ENCODE measurements at regions not wholly inside any gene's neighbourhood (a gene's known extent, or its start where the extent isn't known, plus 50 kb on each side); places are given as distances from the start of the nearest gene placed in this dataset.
"Not testable (repeated sequence)": the region's sequence is repeated elsewhere in the genome, so short reads cannot be mapped to it uniquely, and the experiment has no call there.

DNA sequence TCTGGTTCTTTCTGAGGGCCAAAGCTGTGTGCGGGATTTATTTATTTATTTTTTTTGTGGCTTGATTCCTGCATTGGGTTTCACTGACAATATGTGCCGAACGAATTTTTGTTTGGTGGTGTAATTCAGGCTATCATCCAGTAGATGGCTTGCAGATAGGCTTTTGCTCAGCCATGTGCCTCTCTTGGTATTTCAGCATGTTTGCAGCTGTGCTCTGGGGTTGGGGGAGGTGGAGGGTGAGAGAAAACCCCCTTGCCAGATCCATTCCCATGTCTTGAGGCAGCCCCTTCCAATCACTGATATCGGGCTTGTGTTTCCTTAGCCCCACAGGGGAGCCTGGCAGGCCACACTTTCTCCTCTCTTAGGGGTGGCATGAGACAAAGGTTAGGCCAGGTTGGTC is 302.4 kb downstream of the PTGER3 start:
- DNase-seq = no peak

DNA sequence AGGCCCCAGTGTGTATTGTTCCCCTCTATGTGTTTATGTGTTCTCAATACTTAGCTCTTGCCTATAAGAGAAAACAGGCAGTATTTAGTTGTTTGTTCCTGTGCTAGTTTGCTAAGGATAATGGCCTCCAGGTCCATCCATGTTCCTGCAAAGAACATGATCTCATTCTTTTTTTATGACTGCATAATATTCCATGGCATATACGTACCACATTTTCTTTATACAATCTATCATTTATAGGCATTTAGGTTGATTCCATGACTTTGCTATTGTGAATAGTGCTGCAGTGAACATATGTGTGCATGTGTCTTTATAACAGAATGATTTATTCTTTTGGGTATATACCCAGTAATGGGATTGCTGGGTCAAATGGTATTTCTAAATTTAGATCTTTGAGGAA is 301.6 kb downstream of the PTGER3 start:
- H3K4me1 Mint-ChIP-seq (ENCODE audit: low read depth, unreplicated experiment); intact Hi-C loops (cut with micrococcal nuclease; ENCODE audit: unreplicated experiment): not testable (repeated sequence)

More for the DNA sequence above, 302.4 kb downstream of the PTGER3 start:
- CTCF ChIA-PET = interaction anchor here (0.8 kb wide), 1 partner anchor 128 kb away, joined by 3 read pairs; no protein-coding TSS in a partner anchor
- H3K27me3 Mint-ChIP-seq (ENCODE audit: unreplicated experiment) = no peaks in the 10 kb centered on the region
- intact Hi-C loops (cut with micrococcal nuclease; ENCODE audit: unreplicated experiment) = loop anchor here (2.0 kb wide), 1 partner anchor 304 kb away; no protein-coding TSS in a partner anchor
- no peaks in the 10 kb centered on the region for H3K4me1 Mint-ChIP-seq (ENCODE audit: low read depth, unreplicated experiment)
- TF ChIP-seq, protein P1, sequence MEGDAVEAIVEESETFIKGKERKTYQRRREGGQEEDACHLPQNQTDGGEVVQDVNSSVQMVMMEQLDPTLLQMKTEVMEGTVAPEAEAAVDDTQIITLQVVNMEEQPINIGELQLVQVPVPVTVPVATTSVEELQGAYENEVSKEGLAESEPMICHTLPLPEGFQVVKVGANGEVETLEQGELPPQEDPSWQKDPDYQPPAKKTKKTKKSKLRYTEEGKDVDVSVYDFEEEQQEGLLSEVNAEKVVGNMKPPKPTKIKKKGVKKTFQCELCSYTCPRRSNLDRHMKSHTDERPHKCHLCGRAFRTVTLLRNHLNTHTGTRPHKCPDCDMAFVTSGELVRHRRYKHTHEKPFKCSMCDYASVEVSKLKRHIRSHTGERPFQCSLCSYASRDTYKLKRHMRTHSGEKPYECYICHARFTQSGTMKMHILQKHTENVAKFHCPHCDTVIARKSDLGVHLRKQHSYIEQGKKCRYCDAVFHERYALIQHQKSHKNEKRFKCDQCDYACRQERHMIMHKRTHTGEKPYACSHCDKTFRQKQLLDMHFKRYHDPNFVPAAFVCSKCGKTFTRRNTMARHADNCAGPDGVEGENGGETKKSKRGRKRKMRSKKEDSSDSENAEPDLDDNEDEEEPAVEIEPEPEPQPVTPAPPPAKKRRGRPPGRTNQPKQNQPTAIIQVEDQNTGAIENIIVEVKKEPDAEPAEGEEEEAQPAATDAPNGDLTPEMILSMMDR (IDR thresholded peaks at IDR 0.05; ENCODE audit: unreplicated experiment) = peak; percentile 48
- no peak overlapping the region for H3K27ac Mint-ChIP-seq (ENCODE audit: unreplicated experiment)
- H3K9me3 Mint-ChIP-seq (ENCODE audit: low read depth, unreplicated experiment) = peaks cover 17% of the 10 kb centered on the region
- no TSS peak for BruUV-seq (replicated peaks)
- H3K36me3 Mint-ChIP-seq (ENCODE audit: insufficient read depth, unreplicated experiment) = no peaks in the 10 kb centered on the region
- H3K4me3 Mint-ChIP-seq (ENCODE audit: low read depth, unreplicated experiment) = no peak overlapping the region

DNA sequence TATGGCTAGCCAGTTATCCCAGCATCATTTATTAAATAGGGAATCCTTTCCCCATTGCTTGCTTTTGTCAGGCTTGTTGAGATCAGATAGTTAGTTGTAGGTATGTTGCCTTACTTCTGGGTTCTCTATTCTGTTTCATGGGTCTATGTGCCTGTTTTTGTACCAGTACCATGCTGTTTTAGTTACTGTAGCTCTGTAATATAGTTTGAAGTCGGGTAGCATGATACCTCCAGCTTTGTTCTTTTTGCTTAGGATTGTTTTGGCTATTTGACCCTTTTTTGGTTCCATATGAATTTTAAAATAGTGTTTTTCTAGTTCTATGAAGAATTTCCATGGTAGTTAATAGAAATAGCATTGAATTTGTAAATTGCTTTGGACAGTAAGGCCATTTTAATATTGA is 300.5 kb downstream of the PTGER3 start:
- CTCF ChIA-PET; H3K36me3 Mint-ChIP-seq (ENCODE audit: insufficient read depth, unreplicated experiment); intact Hi-C loops (cut with micrococcal nuclease; ENCODE audit: unreplicated experiment); BruUV-seq (replicated peaks); H3K4me3 Mint-ChIP-seq (ENCODE audit: low read depth, unreplicated experiment); H3K27ac Mint-ChIP-seq (ENCODE audit: unreplicated experiment); DNase-seq; H3K27me3 Mint-ChIP-seq (ENCODE audit: unreplicated experiment); H3K4me1 Mint-ChIP-seq (ENCODE audit: low read depth, unreplicated experiment): not testable (repeated sequence)
- peaks cover 11% of the 10 kb centered on the region for H3K9me3 Mint-ChIP-seq (ENCODE audit: low read depth, unreplicated experiment)

More for the DNA sequence above, 301.6 kb downstream of the PTGER3 start:
- BruUV-seq (replicated peaks); H3K27me3 Mint-ChIP-seq (ENCODE audit: unreplicated experiment); H3K4me3 Mint-ChIP-seq (ENCODE audit: low read depth, unreplicated experiment); CTCF ChIA-PET; H3K36me3 Mint-ChIP-seq (ENCODE audit: insufficient read depth, unreplicated experiment); DNase-seq; H3K27ac Mint-ChIP-seq (ENCODE audit: unreplicated experiment): not testable (repeated sequence)
- H3K9me3 Mint-ChIP-seq (ENCODE audit: low read depth, unreplicated experiment) = peaks cover 17% of the 10 kb centered on the region

DNA sequence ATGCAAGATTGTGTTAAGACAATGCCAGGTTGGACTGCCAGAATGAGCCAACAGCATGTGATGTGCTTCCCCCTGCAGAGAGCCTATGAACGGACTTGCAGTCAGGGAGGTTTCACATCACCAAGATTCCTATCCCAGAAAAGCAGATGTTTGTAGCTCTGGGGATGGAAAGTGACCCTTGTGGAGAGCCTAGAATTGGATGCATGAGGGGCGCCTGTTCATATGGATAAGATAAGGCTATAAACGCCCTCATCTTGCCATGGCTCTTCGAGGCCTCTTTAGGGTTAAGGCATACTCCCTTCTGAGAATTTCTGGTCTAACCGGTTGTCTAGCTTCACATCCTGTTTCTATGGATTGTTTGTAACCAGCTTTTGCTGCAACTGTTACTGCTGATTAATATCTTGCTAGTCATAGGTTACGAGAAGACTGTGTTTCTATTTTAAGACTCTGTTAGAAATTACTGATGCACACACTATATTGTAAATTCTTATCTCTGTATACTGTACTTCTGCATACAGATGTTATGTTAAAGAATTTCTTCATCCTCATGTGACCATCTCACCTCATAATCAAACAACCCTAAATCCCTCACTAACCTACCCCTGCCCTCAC is 295.8 kb downstream of the PTGER3 start:
- H3K27me3 Mint-ChIP-seq (ENCODE audit: unreplicated experiment); BruUV-seq (replicated peaks); CTCF ChIA-PET; DNase-seq; H3K27ac Mint-ChIP-seq (ENCODE audit: unreplicated experiment); intact Hi-C loops (cut with micrococcal nuclease; ENCODE audit: unreplicated experiment); H3K36me3 Mint-ChIP-seq (ENCODE audit: insufficient read depth, unreplicated experiment); H3K4me3 Mint-ChIP-seq (ENCODE audit: low read depth, unreplicated experiment): not testable (repeated sequence)
- Mint-ChIP-seq H3K9me3 (ENCODE audit: low read depth, unreplicated experiment) (peaks cover 18% of the 10 kb centered on the region), H3K4me1 (ENCODE audit: low read depth, unreplicated experiment) (peaks cover 11% of the 10 kb centered on the region)

DNA sequence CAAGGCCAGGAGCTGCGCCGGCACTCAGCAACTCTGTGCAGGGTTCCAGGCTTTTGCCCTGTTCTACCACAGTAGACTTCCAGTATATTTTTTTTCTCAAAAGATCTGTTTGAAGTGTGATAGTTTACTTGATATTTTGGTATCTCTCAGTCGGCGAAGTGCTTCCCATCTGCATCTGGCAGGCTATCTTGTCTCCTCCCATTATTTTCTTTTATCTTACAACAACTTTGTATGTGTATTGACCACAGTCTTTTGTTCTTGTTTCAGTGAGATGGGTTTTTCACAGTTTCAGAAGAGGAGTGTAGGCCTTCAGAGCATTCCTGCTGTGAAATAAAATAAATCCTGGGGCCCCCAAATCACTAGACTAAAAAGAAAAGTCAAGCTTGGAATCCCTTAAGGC is 292.9 kb downstream of the PTGER3 start:
- no peak overlapping the region for H3K4me3 Mint-ChIP-seq (ENCODE audit: low read depth, unreplicated experiment)
- TF ChIP-seq, protein P1 (IDR thresholded peaks at IDR 0.05; ENCODE audit: unreplicated experiment) = no peak
- DNase-seq = no peak
- H3K9me3 Mint-ChIP-seq (ENCODE audit: low read depth, unreplicated experiment) = peaks cover 10% of the 10 kb centered on the region
- CTCF ChIA-PET = no interaction called here
- BruUV-seq (replicated peaks) = no TSS peak
- intact Hi-C loops (cut with micrococcal nuclease; ENCODE audit: unreplicated experiment) = no loop called here
- H3K27me3 Mint-ChIP-seq (ENCODE audit: unreplicated experiment) = no peaks in the 10 kb centered on the region
- no peak overlapping the region for H3K27ac Mint-ChIP-seq (ENCODE audit: unreplicated experiment)
- peaks cover 11% of the 10 kb centered on the region for H3K4me1 Mint-ChIP-seq (ENCODE audit: low read depth, unreplicated experiment)
- H3K36me3 Mint-ChIP-seq (ENCODE audit: insufficient read depth, unreplicated experiment) = no peaks in the 10 kb centered on the region

DNA sequence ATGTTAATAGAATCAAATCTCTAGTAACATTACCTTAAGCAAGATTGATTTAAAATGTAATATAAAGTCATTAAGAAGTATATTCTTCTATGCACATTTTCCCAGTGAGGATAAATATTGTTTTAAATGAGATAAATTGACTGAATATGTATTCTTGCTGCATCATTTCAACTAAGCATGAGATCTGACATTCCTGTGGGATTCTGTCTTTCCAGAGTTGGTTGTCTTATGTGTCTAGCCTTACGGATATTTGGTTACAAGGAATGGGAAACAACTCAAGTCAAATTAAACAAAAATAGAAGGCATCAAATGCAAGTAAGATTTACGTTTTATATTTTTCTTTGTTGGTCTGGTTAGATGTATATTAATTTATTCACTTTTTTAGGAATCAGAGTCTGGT is 287.5 kb downstream of the PTGER3 start:
- BruUV-seq (replicated peaks) = no TSS peak
- intact Hi-C loops (cut with micrococcal nuclease; ENCODE audit: unreplicated experiment) = no loop called here
- H3K27ac Mint-ChIP-seq (ENCODE audit: unreplicated experiment) = no peak overlapping the region

More for the DNA sequence above, 287.5 kb downstream of the PTGER3 start:
- H3K4me3 Mint-ChIP-seq (ENCODE audit: low read depth, unreplicated experiment) = no peak overlapping the region
- CTCF ChIA-PET = no interaction called here
- peaks cover 7% of the 10 kb centered on the region for H3K9me3 Mint-ChIP-seq (ENCODE audit: low read depth, unreplicated experiment)
- H3K27me3 Mint-ChIP-seq (ENCODE audit: unreplicated experiment) = no peaks in the 10 kb centered on the region
- TF ChIP-seq, protein P1 (IDR thresholded peaks at IDR 0.05; ENCODE audit: unreplicated experiment) = no peak
- no peaks in the 10 kb centered on the region for H3K4me1 Mint-ChIP-seq (ENCODE audit: low read depth, unreplicated experiment)
- DNase-seq = no peak
- no peaks in the 10 kb centered on the region for H3K36me3 Mint-ChIP-seq (ENCODE audit: insufficient read depth, unreplicated experiment)

All from Calu3 (cell line).